ENCODE measurements at regions not wholly inside any gene's neighbourhood (a gene's known extent, or its start where the extent isn't known, plus 50 kb on each side); places are given as distances from the start of the nearest gene placed in this dataset.

GRCh38 chr4:11801466-11802446 lies 373.1 kb upstream of the HS3ST1 start:
- DNase-seq: no peak

GRCh38 chr4:11799196-11799595 lies 370.5 kb upstream of the HS3ST1 start:
- no peak for DNase-seq

- DNase-seq: no peak
Measured at GRCh38 chr4:11791797-11792196, 363.1 kb upstream of the HS3ST1 start.

- no peak for DNase-seq
Measured at GRCh38 chr4:11790230-11790629, 361.5 kb upstream of the HS3ST1 start.

- no peak for DNase-seq
Measured at GRCh38 chr4:11783588-11783987, 354.9 kb upstream of the HS3ST1 start.

- DNase-seq: no peak
Measured at GRCh38 chr4:11782859-11783258, 354.2 kb upstream of the HS3ST1 start.

GRCh38 chr4:11777447-11777846 lies 348.8 kb upstream of the HS3ST1 start:
- no peak for DNase-seq

GRCh38 chr4:11774346-11774745 lies 345.7 kb upstream of the HS3ST1 start:
- peak; percentile 7 for DNase-seq

- no peak for DNase-seq
Measured at GRCh38 chr4:11773798-11774197, 345.1 kb upstream of the HS3ST1 start.

GRCh38 chr4:11769434-11769833 lies 340.7 kb upstream of the HS3ST1 start:
- peak; percentile 3 for DNase-seq

- DNase-seq: no peak
Measured at GRCh38 chr4:11768251-11768972, 339.7 kb upstream of the HS3ST1 start.

GRCh38 chr4:11765849-11766453 lies 337.3 kb upstream of the HS3ST1 start:
- no peak for DNase-seq

GRCh38 chr4:11748164-11748872 lies 319.6 kb upstream of the HS3ST1 start:
- peak; percentile 55 for DNase-seq

- DNase-seq: peak; percentile 6
Measured at GRCh38 chr4:11746734-11747133, 318.0 kb upstream of the HS3ST1 start.

- DNase-seq: no peak
Measured at GRCh38 chr4:11743976-11744375, 315.3 kb upstream of the HS3ST1 start.

- no peak for DNase-seq
Measured at GRCh38 chr4:11743236-11743635, 314.5 kb upstream of the HS3ST1 start.

- peak; percentile 8 for DNase-seq
Measured at GRCh38 chr4:11741190-11741652, 312.5 kb upstream of the HS3ST1 start.

- DNase-seq: no peak
Measured at GRCh38 chr4:11739992-11740391, 311.3 kb upstream of the HS3ST1 start.

- DNase-seq: no peak
Measured at GRCh38 chr4:11736978-11737377, 308.3 kb upstream of the HS3ST1 start.

GRCh38 chr4:11735651-11736050 lies 307.0 kb upstream of the HS3ST1 start:
- no peak for DNase-seq

- DNase-seq: no peak
Measured at GRCh38 chr4:11732155-11732554, 303.5 kb upstream of the HS3ST1 start.

- no peak for DNase-seq
Measured at GRCh38 chr4:11730545-11730944, 301.9 kb upstream of the HS3ST1 start.

- DNase-seq: peak; percentile 33
Measured at GRCh38 chr4:11729548-11729947, 300.9 kb upstream of the HS3ST1 start.
